Activated naive CD4-positive, alpha-beta T cell treated with anti-CD3 and anti-CD28 coated beads, Interleukin-2, amount 50 U/mL, for 72 hours (primary cell): ENCODE measurements at regions not wholly inside any gene's neighbourhood (a gene's known extent, or its start where the extent isn't known, plus 50 kb on each side); places are given as distances from the start of the nearest gene placed in this dataset.

Experiments used
- ATAC-seq, 2 donors: fragments of 150-1000 bp; cut with Tn5 transposase; 2 replicates each; pipeline ENCODE4 v1.10.0; 2021; ENCODE audit warnings: mild to moderate bottlenecking in 2 of 2, moderate library complexity in 2 of 2
- DNase-seq, 2 donors: peaks; one replicate each; pipeline ENCODE4 v3.0.0; 2021 to 2022; ENCODE audit warnings: low spot score in 2 of 2
- H3K27ac Mint-ChIP-seq, 2 donors: one replicate each; pipeline ENCODE4 v1.8.0; 2022; ENCODE audit warnings: mild to moderate bottlenecking in 2 of 2, mixed read lengths in 2 of 2
- H3K36me3 Mint-ChIP-seq, 2 donors: one replicate each; pipeline ENCODE4 v1.8.0; 2022; ENCODE audit warnings: mixed read lengths in 2 of 2
- H3K9me3 Mint-ChIP-seq, 2 donors: one replicate each; pipeline ENCODE4 v1.8.0; 2022; ENCODE audit warnings: mixed read lengths in 2 of 2

- Mint-ChIP-seq H3K27ac (no peak overlapping the region), H3K9me3 (no peaks in the 10 kb centered on the region), H3K36me3 (no peaks in the 10 kb centered on the region)
- no peak for ATAC-seq
- no peak for DNase-seq
Observed at GRCh38 chr17:72515291-72516065, 394.7 kb downstream of the SOX9 start.

- Mint-ChIP-seq H3K36me3 (no peaks in the 10 kb centered on the region), H3K9me3 (no peaks in the 10 kb centered on the region), H3K27ac (no peak overlapping the region)
- ATAC-seq, result no peak
- DNase-seq, result no peak
Observed at GRCh38 chr17:72516772-72517399, 396.1 kb downstream of the SOX9 start.

GRCh38 chr17:72517413-72518158 lies 396.8 kb downstream of the SOX9 start:
- no peak for ATAC-seq
- Mint-ChIP-seq H3K27ac (no peak overlapping the region), H3K9me3 (no peaks in the 10 kb centered on the region), H3K36me3 (no peaks in the 10 kb centered on the region)
- DNase-seq, result no peak

- Mint-ChIP-seq H3K27ac (no peak overlapping the region), H3K9me3 (no peaks in the 10 kb centered on the region), H3K36me3 (no peaks in the 10 kb centered on the region)
- ATAC-seq (no peak), DNase-seq (no peak)
Observed at GRCh38 chr17:72518159-72518732, 397.4 kb downstream of the SOX9 start.

- DNase-seq (no peak), ATAC-seq (no peak)
- no peak overlapping the region for H3K27ac Mint-ChIP-seq
- H3K9me3 Mint-ChIP-seq, result no peaks in the 10 kb centered on the region
- H3K36me3 Mint-ChIP-seq, result no peaks in the 10 kb centered on the region
Observed at GRCh38 chr17:72518753-72519597, 398.2 kb downstream of the SOX9 start.

- no peak overlapping the region for H3K27ac Mint-ChIP-seq
- no peak for ATAC-seq
- H3K36me3 Mint-ChIP-seq, result no peaks in the 10 kb centered on the region
- H3K9me3 Mint-ChIP-seq, result no peaks in the 10 kb centered on the region
- DNase-seq, result no peak
Observed at GRCh38 chr17:72519598-72519936, 398.7 kb downstream of the SOX9 start.

- DNase-seq (no peak), ATAC-seq (no peak)
- no peaks in the 10 kb centered on the region for H3K36me3 Mint-ChIP-seq
- H3K27ac Mint-ChIP-seq, result no peak overlapping the region
- H3K9me3 Mint-ChIP-seq, result no peaks in the 10 kb centered on the region
Observed at GRCh38 chr17:72520665-72521303, 400.0 kb downstream of the SOX9 start.

GRCh38 chr17:72523491-72523890 lies 402.7 kb downstream of the SOX9 start:
- no peak for ATAC-seq
- no peak overlapping the region for H3K27ac Mint-ChIP-seq
- no peaks in the 10 kb centered on the region for H3K9me3 Mint-ChIP-seq
- no peak for DNase-seq
- H3K36me3 Mint-ChIP-seq, result no peaks in the 10 kb centered on the region

GRCh38 chr17:72525225-72526015 lies 404.6 kb downstream of the SOX9 start:
- Mint-ChIP-seq H3K36me3 (no peaks in the 10 kb centered on the region), H3K9me3 (no peaks in the 10 kb centered on the region), H3K27ac (no peak overlapping the region)
- ATAC-seq (no peak), DNase-seq (no peak)

- H3K9me3 Mint-ChIP-seq, result no peaks in the 10 kb centered on the region
- ATAC-seq (no peak), DNase-seq (no peak)
- no peak overlapping the region for H3K27ac Mint-ChIP-seq
- no peaks in the 10 kb centered on the region for H3K36me3 Mint-ChIP-seq
Observed at GRCh38 chr17:72526769-72527168, 405.9 kb downstream of the SOX9 start.

- ATAC-seq, result no peak
- Mint-ChIP-seq H3K36me3 (no peaks in the 10 kb centered on the region), H3K27ac (no peak overlapping the region), H3K9me3 (no peaks in the 10 kb centered on the region)
- no peak for DNase-seq
Observed at GRCh38 chr17:72527789-72528188, 407.0 kb downstream of the SOX9 start.

- Mint-ChIP-seq H3K9me3 (no peaks in the 10 kb centered on the region), H3K36me3 (no peaks in the 10 kb centered on the region), H3K27ac (no peak overlapping the region)
- no peak for ATAC-seq
- no peak for DNase-seq
Observed at GRCh38 chr17:72528683-72529082, 407.9 kb downstream of the SOX9 start.

- Mint-ChIP-seq H3K9me3 (no peaks in the 10 kb centered on the region), H3K36me3 (no peaks in the 10 kb centered on the region), H3K27ac (no peak overlapping the region)
- ATAC-seq (no peak), DNase-seq (no peak)
Observed at GRCh38 chr17:72529386-72529785, 408.6 kb downstream of the SOX9 start.

GRCh38 chr17:72530454-72530853 lies 409.6 kb downstream of the SOX9 start:
- Mint-ChIP-seq H3K27ac (no peak overlapping the region), H3K36me3 (no peaks in the 10 kb centered on the region), H3K9me3 (no peaks in the 10 kb centered on the region)
- ATAC-seq, result no peak
- no peak for DNase-seq

- no peak for DNase-seq
- H3K27ac Mint-ChIP-seq, result no peak overlapping the region
- no peaks in the 10 kb centered on the region for H3K36me3 Mint-ChIP-seq
- no peak for ATAC-seq
- H3K9me3 Mint-ChIP-seq, result no peaks in the 10 kb centered on the region
Observed at GRCh38 chr17:72531729-72532128, 410.9 kb downstream of the SOX9 start.
